Breast epithelium (tissue), 3 donors: ENCODE measurements at regions not wholly inside any gene's neighbourhood (a gene's known extent, or its start where the extent isn't known, plus 50 kb on each side); places are given as distances from the start of the nearest gene placed in this dataset.

ENCODE experiments used
- POLR2A ChIP-seq: fragments of 450-650 bp; IDR thresholded peaks from one replicate; pipeline ENCODE4 v1.6.1; 2016; ENCODE audit warnings: antibody characterized with exemption, mild to moderate bottlenecking, moderate library complexity
- POLR2AphosphoS5 ChIP-seq, 3 donors: sonication (generic); formaldehyde crosslinking; IDR thresholded peaks; one replicate each; pipeline ENCODE4 v1.6.1; 2017; ENCODE audit warnings: antibody characterized with exemption in 3 of 3
- TF ChIP-seq, protein P1 (sequence below), 3 donors: fragments of 450-650 bp; IDR thresholded peaks; one replicate each; pipeline ENCODE4 v1.5.1; 2016 to 2017; ENCODE audit warnings: antibody characterized with exemption in 3 of 3, mild to moderate bottlenecking in 3 of 3, moderate library complexity in 3 of 3

DNA sequence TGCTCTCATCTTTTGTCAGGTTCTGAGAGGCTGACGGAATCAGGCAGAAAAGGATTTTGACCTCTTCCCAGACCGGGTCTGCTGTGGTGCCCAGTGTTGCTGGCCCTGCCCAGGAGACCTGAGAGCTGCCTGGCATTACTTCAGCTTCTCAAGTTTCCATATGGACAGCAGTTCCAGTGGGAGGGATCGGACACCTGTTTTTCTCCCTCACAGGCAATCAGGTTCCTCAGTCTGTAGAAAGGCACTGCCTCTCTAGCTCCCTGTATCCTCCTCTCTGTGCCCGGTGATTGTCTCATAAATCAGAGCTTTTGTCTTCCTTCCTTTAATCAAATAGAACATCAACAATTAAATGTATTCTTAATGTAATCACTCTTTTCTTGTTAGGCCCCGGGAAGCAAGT lies 198.7 kb downstream of the SEMA6A start:
- TF ChIP-seq, protein P1, sequence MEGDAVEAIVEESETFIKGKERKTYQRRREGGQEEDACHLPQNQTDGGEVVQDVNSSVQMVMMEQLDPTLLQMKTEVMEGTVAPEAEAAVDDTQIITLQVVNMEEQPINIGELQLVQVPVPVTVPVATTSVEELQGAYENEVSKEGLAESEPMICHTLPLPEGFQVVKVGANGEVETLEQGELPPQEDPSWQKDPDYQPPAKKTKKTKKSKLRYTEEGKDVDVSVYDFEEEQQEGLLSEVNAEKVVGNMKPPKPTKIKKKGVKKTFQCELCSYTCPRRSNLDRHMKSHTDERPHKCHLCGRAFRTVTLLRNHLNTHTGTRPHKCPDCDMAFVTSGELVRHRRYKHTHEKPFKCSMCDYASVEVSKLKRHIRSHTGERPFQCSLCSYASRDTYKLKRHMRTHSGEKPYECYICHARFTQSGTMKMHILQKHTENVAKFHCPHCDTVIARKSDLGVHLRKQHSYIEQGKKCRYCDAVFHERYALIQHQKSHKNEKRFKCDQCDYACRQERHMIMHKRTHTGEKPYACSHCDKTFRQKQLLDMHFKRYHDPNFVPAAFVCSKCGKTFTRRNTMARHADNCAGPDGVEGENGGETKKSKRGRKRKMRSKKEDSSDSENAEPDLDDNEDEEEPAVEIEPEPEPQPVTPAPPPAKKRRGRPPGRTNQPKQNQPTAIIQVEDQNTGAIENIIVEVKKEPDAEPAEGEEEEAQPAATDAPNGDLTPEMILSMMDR (IDR thresholded peaks at IDR 0.05) = no peak
- TF ChIP-seq POLR2AphosphoS5 (IDR thresholded peaks at IDR 0.05) (no peak), POLR2A (no peak)
